Coronary artery (tissue), 2 donors: ENCODE measurements at regions not wholly inside any gene's neighbourhood (a gene's known extent, or its start where the extent isn't known, plus 50 kb on each side); places are given as distances from the start of the nearest gene placed in this dataset.

Experiments used
- DNase-seq: peaks from one replicate; pipeline ENCODE4 v3.0.0-alpha.2; 2017; ENCODE audit warnings: low spot score
- H3K27ac ChIP-seq, 2 donors: fragments of 200-600 bp; sonication (generic); one replicate each; pipeline ENCODE4 v1.5.1; 2016 to 2019
- H3K4me3 ChIP-seq: fragments of 200-600 bp; sonication (generic); 2 replicates; pipeline ENCODE4 v1.5.1; 2016; ENCODE audit warnings: mild to moderate bottlenecking, moderate library complexity
- TF ChIP-seq, protein P1 (sequence below): fragments of 200-600 bp; sonication (generic); IDR thresholded peaks from one replicate; pipeline ENCODE4 v1.5.1; 2019; ENCODE audit warnings: antibody characterized with exemption

DNA sequence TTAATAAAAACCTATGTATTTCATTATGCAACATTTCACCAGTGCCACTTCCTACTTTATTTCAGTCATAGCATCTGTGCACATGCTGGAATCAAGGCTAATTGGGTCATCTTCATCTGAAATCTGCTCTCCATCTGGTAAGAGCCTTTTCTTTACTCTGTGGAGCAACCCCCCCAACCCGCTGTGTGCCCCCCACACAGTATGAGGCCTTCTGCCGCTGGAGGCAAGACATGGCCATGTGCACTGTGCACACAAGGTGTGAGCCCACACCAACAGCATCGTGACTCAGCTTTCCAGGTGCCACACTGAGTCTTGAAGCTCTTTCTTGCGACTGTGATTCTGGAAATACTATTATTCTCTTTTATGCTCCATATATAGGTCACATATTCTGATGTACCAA lies 471.0 kb downstream of the TBC1D4 start:
- no peak overlapping the region for H3K27ac ChIP-seq
- TF ChIP-seq, protein P1, sequence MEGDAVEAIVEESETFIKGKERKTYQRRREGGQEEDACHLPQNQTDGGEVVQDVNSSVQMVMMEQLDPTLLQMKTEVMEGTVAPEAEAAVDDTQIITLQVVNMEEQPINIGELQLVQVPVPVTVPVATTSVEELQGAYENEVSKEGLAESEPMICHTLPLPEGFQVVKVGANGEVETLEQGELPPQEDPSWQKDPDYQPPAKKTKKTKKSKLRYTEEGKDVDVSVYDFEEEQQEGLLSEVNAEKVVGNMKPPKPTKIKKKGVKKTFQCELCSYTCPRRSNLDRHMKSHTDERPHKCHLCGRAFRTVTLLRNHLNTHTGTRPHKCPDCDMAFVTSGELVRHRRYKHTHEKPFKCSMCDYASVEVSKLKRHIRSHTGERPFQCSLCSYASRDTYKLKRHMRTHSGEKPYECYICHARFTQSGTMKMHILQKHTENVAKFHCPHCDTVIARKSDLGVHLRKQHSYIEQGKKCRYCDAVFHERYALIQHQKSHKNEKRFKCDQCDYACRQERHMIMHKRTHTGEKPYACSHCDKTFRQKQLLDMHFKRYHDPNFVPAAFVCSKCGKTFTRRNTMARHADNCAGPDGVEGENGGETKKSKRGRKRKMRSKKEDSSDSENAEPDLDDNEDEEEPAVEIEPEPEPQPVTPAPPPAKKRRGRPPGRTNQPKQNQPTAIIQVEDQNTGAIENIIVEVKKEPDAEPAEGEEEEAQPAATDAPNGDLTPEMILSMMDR = no peak
- no peak overlapping the region for H3K4me3 ChIP-seq
- no peak for DNase-seq

DNA sequence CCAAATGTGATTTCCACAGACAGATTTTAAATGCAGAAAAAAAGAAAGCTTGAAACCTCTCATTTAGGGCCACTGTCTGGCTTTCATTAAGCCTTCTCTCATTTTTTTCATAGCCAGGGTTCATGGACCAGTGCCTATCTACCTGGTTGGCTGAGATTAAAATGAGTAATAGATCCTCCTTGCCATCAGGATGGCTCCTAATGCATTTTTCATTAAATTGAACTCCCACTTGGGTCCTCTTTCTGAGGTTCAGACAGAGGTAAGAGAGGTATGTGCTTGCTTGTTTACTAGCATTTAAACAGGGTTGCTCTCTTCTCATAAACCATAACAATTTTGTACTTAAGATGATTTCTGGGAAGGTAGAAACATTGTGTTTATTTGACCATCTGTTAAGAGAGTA lies 473.0 kb downstream of the TBC1D4 start:
- TF ChIP-seq, protein P1 = no peak
- Histone ChIP-seq H3K4me3 (no peak overlapping the region), H3K27ac (no peak overlapping the region)
- DNase-seq = no peak

DNA sequence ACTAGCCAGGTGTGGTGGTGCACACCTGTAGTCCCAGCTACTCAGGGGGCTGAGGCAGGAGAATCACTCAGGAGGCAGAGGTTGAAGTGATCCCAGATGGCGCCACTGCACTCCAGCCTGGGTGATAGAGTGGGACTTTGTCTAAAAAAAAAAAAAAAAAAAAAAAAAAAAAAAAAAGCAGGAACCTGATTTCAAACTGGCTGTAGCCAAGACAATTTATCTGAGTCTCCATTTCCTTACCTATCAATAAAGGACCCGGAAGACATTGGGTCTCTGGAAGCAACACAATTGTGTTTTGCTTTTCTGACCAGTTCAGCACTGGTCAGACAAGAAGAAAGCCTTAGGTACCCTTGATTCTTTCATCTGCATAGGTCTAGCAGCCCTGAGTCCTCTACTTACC lies 491.0 kb downstream of the TBC1D4 start:
- Histone ChIP-seq H3K4me3 (no peak overlapping the region), H3K27ac (no peak overlapping the region)
- TF ChIP-seq, protein P1 = no peak
- no peak for DNase-seq

DNA sequence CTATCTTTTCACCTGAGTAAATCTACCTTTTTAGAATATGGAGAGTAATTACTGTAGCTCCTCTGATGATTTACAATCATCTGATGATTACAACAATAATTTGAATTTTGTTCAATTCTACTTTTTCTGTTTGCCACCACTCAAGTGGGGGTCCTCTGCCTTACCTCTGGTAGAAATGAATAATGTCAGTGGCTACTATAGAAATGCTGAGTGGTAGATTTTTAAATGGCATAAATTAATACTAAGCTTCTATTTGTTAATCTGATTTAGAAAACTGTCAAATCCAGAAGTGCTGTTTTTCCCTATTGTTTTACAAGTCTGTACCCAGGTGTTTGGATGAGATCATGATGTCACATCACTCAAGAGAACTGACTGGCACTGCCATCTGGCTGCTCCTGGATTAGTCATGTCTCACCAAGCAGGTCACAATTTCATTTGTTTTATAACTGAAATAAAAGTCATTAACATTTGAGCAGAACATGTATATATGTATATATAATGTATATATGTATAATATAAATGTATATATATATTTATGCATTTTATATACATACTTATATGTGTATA lies 494.8 kb downstream of the TBC1D4 start:
- no peak for DNase-seq
- no peak overlapping the region for H3K27ac ChIP-seq
- no peak overlapping the region for H3K4me3 ChIP-seq
- TF ChIP-seq, protein P1 = no peak

DNA sequence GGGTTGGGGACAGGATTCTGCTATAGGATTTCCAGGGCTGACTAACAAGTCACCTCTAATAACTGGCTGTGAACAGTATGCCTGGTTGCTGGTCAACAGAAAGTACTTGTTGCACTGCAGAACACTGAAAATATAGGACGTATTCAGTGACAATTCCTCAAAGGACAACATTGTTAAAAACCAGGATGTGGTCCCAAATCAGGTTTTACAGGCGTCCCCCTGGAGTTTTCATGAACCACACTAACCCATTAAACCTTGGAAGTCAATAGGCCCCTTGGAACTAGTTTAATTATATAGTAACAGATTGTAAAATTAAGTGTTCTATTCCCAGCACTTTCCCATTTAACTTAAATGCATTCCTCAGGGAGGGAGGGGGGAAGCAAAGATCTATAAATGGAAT lies 495.4 kb downstream of the TBC1D4 start:
- no peak overlapping the region for H3K27ac ChIP-seq
- no peak overlapping the region for H3K4me3 ChIP-seq
- TF ChIP-seq, protein P1 = no peak
- no peak for DNase-seq

DNA sequence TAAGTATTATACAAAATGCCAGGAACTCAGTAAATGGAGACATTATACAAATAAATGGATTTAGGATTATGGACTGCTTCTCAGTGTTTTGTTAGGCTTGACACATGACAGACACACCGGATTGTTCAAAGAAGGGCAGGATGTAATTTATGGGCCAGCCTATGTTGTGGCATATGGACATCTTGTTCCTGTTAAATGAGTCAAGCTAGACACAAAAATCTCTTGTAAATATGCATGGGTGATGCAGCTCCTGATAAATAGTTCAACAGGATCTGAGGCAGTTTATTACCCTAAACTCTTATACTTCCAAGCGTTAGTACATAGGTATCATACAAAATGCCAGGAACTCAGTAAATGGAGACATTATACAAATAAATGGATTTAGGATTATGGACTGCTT lies 502.3 kb downstream of the TBC1D4 start:
- Histone ChIP-seq H3K27ac (no peak overlapping the region), H3K4me3 (no peak overlapping the region)
- DNase-seq = no peak
- TF ChIP-seq, protein P1 = no peak

DNA sequence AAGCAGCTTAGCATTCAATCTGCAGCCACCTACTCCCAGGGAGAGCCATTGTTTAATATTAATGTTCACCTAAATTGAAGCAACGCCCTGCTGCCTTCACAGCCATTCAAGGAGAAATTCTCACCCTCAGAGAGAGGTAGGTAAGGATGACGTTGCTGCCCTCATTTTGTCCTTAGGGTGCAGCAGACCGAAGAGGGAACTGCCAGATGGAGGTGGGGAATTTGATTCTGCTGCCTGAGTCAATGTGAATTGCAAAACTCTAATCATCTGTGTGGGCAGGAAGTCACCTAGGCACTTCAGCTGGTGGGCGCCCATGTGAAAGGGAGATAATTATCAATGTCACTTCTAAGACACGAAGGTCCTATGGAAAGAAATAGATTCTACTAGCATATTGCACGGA lies 503.4 kb downstream of the TBC1D4 start:
- TF ChIP-seq, protein P1 = no peak
- DNase-seq = no peak
- Histone ChIP-seq H3K4me3 (no peak overlapping the region), H3K27ac (no peak overlapping the region)
